Stimulated activated CD4-positive, alpha-beta T cell treated with anti-CD3 and anti-CD28 coated beads, Interleukin-4, amount 100 ng/mL, for 48 hours (primary cell): ENCODE measurements at regions not wholly inside any gene's neighbourhood (a gene's known extent, or its start where the extent isn't known, plus 50 kb on each side); places are given as distances from the start of the nearest gene placed in this dataset.

Experiments used
- DNase-seq, 2 donors: peaks; one replicate each; pipeline ENCODE4 v3.0.0-alpha.2; 2020; ENCODE audit warnings: low read depth in 2 of 2

- no peak for DNase-seq
Observed at GRCh38 chr4:152095701-152096070, 334.9 kb upstream of the GATB start.

DNA sequence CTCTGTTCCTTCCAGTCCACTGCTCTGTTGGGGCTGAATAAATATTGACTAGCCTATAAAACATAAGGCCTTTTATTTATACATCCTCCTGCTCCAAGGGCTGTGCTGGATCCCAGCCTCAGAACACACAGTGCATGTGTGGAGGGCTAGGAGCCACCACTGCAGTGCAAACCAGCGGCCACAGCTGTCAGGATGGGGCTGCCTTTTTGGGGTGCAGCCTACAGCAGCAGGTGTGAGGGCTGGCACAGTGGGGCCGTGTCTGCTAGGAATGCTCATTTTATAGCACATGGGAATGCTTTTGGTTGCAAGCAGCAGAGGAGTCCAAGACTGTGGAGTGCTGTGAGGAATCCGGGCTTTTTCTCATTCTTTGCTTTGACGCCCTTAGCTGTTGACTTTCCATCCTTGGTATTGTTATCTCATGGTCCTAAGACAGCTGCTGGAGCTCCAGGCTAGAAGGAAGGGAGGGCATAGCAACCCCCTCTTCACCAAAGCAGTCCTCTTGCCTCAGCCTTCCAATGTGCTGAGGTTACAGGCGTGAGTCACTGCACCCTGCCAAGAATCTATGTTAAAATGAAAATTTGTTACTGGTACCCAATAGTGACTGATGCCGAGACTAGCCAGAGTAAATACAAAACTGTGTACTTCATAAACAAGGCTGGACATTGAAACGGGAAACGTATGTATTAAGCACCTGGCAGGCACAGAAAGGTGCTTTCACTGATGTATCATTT, 334.3 kb upstream of the GATB start:
- no peak for DNase-seq

DNA sequence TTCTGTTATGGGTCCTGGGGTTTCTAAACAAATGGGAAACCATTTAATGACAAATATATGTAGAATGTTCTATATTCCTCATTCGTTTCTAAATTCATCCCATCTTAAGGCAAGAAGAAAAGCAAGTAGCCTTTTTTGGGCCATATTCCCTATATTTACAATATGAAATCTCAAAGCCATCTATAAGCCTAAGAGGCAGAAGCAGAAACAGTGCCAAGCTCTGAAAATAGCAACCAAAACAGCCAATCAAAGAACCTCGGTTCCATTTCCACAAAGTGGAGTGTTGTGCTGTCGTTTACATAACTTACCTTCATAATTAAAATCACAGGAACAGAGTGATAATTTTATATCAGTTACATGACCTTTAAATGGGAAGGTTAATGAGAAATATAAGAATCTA, 330.6 kb upstream of the GATB start:
- DNase-seq = no peak

DNA sequence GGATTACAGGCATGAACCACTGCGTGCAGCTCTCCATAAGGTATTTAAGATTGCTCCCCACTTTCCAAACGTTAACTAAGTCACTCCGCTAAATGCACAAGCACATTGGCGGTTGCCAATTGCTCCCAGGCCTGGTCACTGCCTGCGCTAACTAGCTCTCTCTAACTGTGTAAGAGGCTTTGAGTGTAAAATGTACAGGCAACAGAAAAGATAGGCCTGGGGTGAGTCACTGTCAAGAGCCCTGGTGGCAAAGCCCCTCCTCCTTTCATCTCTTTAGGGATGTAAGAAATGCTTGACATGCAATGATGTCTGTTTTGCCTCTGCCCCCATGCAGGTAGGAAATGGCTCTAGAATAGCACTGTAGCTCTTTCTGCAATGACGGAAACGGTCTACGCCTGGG, 329.7 kb upstream of the GATB start:
- no peak for DNase-seq

GRCh38 chr4:152089584-152089983, 328.8 kb upstream of the GATB start:
- no peak for DNase-seq

GRCh38 chr4:152087335-152087734, 326.5 kb upstream of the GATB start:
- no peak for DNase-seq

DNA sequence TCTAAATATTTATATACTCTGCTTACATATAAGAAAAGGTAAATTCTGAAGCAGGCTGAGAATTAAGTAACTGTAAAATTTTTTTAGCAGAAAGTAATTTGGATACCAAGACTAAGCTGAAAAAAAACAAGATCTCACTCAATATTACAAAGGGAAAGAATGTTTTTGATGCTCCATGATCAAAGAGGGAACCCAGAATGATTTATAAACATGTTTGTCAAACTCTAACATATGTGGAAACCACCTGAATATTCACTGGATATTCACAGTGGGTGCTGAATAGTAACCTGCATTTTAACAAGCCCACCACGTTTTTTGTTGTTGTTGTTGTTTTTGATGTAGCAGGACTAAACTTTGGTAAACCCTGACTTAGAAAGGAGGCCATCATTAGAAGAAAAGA, 324.9 kb upstream of the GATB start:
- DNase-seq = no peak

- no peak for DNase-seq
Observed at GRCh38 chr4:152083338-152083737, 322.5 kb upstream of the GATB start.

DNA sequence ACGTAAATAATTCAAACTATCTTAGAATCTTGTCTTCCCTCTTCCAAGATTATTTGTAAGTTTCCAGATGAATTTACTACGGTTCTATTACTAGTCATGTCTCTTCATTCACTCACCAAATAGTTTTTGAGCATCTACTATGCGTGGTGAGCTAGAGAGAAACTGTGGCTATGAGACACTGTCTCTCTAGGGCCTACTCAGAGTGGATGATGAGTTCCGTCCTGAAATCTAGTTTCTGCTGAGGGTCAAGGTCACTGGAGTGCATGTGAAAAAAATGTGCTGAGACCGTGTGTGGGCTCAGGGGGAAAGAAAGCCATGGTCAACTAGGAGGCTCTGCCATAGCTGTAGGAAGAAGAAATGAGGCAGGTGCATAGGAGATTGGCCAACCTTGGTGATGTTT, 320.2 kb upstream of the GATB start:
- no peak for DNase-seq

GRCh38 chr4:152079543-152080293, 318.9 kb upstream of the GATB start:
- DNase-seq = no peak

- DNase-seq = no peak
Observed at GRCh38 chr4:152079079-152079478, 318.3 kb upstream of the GATB start.

DNA sequence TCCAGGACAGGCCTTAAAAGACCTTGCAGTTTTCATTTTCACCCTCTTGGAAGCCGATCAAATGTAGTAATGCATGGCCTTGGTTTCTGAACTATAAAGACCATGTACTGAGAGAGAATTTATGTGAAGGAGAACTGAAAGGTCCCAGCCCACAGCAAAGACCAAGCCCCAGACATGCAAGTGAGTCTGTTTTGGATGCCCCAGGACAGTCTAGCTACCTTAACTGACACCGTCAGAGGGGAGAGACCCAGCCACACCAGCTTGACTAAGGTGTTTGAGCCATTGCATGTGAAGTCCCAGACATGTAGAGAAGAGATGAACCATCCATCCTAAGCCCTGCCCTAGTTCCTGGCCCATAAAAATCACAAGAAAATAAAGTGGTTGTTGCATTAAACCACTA, 316.8 kb upstream of the GATB start:
- DNase-seq = no peak

DNA sequence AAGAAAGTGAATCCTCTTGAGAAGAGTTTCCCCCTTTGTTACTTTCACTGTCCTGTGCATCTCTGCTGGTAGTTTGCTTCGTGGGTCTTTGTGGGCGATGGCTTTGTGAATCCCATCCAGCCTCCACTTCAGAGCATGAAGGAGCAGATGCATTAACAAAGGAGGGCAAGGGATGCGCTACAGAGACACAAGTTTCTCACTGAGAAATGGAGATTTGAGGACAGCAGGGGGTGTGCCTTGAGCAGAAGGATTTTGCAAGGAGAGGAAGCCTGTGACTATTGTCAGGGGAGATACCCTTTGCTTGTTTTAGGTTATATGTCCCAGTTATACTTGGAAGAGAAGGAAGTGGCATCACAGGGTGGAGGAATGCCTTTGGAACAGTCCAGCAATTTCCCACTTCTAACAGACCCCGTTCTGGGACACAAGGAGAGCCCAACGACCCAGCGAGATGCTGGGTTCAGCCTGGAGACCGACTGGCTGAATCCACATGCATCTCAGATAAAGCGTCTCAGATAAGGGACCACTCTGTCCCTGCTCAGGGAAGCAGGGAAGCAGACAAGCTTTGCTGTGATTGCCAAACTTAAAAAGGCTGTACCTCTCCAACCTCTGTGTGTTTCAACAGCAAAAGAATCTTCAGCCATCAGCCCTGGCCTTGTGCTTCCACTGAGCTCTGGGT, 314.6 kb upstream of the GATB start:
- no peak for DNase-seq

- no peak for DNase-seq
Observed at GRCh38 chr4:152074573-152074972, 313.8 kb upstream of the GATB start.

DNA sequence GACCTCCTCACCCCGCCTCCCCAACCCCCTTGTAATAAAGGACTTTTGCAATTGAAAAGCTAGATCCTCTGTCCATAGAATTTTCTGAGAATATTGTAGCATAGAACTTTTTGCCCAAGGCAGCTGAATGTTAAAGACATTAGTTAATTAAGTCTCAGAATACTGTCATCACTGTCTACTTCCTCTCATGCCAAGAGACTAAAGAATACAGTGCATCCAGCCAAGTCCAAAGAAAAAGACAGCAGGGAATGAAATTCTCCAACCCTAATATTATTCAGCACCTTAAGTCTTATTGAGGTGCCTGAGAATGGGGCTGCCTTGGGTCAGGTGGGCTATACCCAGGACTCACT, 313.3 kb upstream of the GATB start:
- DNase-seq = no peak

GRCh38 chr4:152073351-152074087, 312.7 kb upstream of the GATB start:
- DNase-seq = no peak

GRCh38 chr4:152072906-152073305, 312.1 kb upstream of the GATB start:
- no peak for DNase-seq

- DNase-seq = no peak
Observed at GRCh38 chr4:152072001-152072485, 311.2 kb upstream of the GATB start.

- no peak for DNase-seq
Observed at GRCh38 chr4:152070854-152071253, 310.0 kb upstream of the GATB start.

- DNase-seq = no peak
Observed at GRCh38 chr4:152068866-152069265, 308.1 kb upstream of the GATB start.

GRCh38 chr4:152065545-152065944, 304.7 kb upstream of the GATB start:
- no peak for DNase-seq

DNA sequence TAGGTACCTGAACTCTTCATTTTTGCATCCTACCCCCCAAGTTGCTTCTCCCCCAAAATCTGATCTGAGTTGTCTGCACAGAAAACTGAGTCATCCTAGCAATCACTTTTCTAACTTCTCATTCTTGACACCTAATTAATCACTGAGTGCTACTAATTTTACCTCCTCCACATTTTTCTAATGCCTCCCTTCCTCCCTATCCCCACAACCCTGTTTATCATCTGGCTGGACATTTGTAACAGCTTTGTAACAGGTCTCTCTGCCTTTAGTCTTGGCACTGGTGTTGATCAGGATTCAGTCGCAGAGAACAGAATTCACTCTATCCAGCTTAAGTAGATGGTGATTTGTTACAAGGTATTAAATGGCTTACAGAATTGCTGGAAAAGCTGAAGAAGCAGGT, 303.9 kb upstream of the GATB start:
- DNase-seq = no peak
